HUES64 (cell line): ENCODE measurements at regions not wholly inside any gene's neighbourhood (a gene's known extent, or its start where the extent isn't known, plus 50 kb on each side); places are given as distances from the start of the nearest gene placed in this dataset.

Source experiments
- H3K27ac ChIP-seq: 2 replicates; pipeline ENCODE4 v1.7.0; 2013; ENCODE audit warnings: low read depth, low read length, inconsistent platforms
- H3K27me3 ChIP-seq: 2 replicates; pipeline ENCODE4 v1.6.1; 2013; ENCODE audit warnings: mild to moderate bottlenecking, low read length; ENCODE audit not compliant: insufficient read depth
- H3K36me3 ChIP-seq: 2 replicates; pipeline ENCODE4 v1.6.1; 2013; ENCODE audit warnings: mild to moderate bottlenecking, low read length; ENCODE audit not compliant: insufficient read depth
- H3K4me1 ChIP-seq: 2 replicates; pipeline ENCODE4 v1.6.1; 2013; ENCODE audit warnings: mild to moderate bottlenecking, low read length, moderate library complexity; ENCODE audit not compliant: insufficient read depth
- H3K4me3 ChIP-seq: 2 replicates; pipeline ENCODE4 v1.5.1; 2013; ENCODE audit warnings: mild to moderate bottlenecking, low read length, moderate library complexity
- H3K9ac ChIP-seq: 2 replicates; pipeline ENCODE4 v1.6.1; 2013; ENCODE audit warnings: mild to moderate bottlenecking, low read depth, low read length
- H3K9me3 ChIP-seq: 2 replicates; pipeline ENCODE4 v1.6.1; 2013; ENCODE audit warnings: low read depth, low read length; ENCODE audit not compliant: insufficient read depth
- WGBS: fragments of 150-250, 120-280 bp; methylation state at CpG from one replicate; pipeline ENCODE4 v1.1.7; 2013; ENCODE audit warnings: missing lambda C conversion rate; 5-methylcytosine and 5-hydroxymethylcytosine counted together

- Histone ChIP-seq H3K4me1 (peaks cover 5% of the 10 kb centered on the region; the same call in 1 of the 2 replicates), H3K4me3 (no peak overlapping the region), H3K9ac (no peak overlapping the region), H3K27ac (no peak overlapping the region), H3K9me3 (no peaks in the 10 kb centered on the region), H3K27me3 (no peaks in the 10 kb centered on the region), H3K36me3 (no peaks in the 10 kb centered on the region)
- WGBS, result 94% methylated on average over 5 of the region's 5 CpGs
These were observed 139.2 kb upstream of the NAMPT start for GRCh38 chr7:106423821-106424475.

GRCh38 chr7:106423111-106423510 is 138.3 kb upstream of the NAMPT start:
- no peaks in the 10 kb centered on the region for H3K36me3 ChIP-seq
- H3K4me1 ChIP-seq, result peaks cover 3% of the 10 kb centered on the region; the same call in 1 of the 2 replicates
- no peak overlapping the region for H3K27ac ChIP-seq
- no peak overlapping the region for H3K4me3 ChIP-seq
- 95% methylated on average over 5 of the region's 5 CpGs for WGBS
- H3K9me3 ChIP-seq, result no peaks in the 10 kb centered on the region
- no peaks in the 10 kb centered on the region for H3K27me3 ChIP-seq
- no peak overlapping the region for H3K9ac ChIP-seq

DNA sequence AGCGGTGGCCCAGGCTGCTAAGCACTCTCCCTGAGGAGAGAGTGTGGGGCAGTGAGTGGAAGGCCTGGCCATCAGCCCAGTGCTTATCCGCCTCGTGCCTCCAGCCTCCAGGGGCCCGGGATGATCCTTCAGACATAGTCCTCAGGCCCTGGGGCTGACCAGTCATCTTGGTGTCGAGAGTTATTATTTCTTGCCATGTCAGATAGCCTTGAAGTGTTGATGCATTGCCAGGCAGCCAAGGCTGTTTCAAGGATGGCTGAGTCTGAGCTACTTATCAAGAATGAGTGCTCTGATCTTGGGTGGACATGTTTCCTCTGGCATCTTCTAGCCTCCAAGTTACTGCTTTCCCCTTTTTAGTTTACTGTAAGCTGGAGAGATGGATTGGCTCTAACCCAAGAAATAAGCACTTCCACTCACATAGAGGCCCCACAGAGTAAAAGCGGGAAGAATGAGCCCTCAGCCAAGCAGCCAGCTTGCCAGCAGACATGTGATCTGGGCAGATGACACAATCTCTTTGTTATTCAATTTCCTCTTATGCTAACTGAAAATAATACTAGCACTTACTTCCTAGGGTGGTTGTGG is 136.5 kb upstream of the NAMPT start:
- 0 out of 2 replicates have a peak, but pooled peaks cover 6% of the 10 kb centered on the region for H3K4me1 ChIP-seq
- H3K9ac ChIP-seq, result no peak overlapping the region
- H3K27ac ChIP-seq, result no peak overlapping the region
- no peaks in the 10 kb centered on the region for H3K36me3 ChIP-seq
- 93% methylated on average over 6 of the region's 6 CpGs for WGBS
- H3K4me3 ChIP-seq, result no peak overlapping the region
- no peaks in the 10 kb centered on the region for H3K27me3 ChIP-seq
- H3K9me3 ChIP-seq, result peaks cover 5% of the 10 kb centered on the region; the same call in 1 of the 2 replicates

DNA sequence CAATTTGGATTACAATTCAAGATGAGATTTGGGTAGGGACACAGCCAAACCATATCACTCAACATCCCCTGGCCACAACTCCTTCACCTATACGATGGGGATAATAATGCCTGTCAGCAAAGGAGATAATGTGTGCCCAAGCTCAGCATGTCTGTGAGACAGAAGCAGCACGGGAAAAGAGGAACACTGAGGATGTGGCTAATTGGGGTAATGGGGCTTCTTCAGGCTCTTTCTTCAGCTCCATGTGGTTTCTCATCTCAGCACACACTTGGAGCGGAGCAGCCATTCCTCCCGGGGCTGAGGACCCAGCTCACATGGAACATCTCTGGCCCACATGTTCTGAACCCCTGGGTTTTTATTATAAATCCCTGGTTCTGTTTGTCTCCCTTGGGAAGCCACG is 136.0 kb upstream of the NAMPT start:
- no peaks in the 10 kb centered on the region for H3K36me3 ChIP-seq
- H3K9me3 ChIP-seq, result peaks cover 7% of the 10 kb centered on the region
- no peaks in the 10 kb centered on the region for H3K27me3 ChIP-seq
- H3K4me3 ChIP-seq, result no peak overlapping the region
- H3K9ac ChIP-seq, result no peak overlapping the region
- H3K27ac ChIP-seq, result no peak overlapping the region
- H3K4me1 ChIP-seq, result 0 out of 2 replicates have a peak, but pooled peaks cover 6% of the 10 kb centered on the region
- WGBS, result 80% methylated on average over 5 of the region's 5 CpGs

DNA sequence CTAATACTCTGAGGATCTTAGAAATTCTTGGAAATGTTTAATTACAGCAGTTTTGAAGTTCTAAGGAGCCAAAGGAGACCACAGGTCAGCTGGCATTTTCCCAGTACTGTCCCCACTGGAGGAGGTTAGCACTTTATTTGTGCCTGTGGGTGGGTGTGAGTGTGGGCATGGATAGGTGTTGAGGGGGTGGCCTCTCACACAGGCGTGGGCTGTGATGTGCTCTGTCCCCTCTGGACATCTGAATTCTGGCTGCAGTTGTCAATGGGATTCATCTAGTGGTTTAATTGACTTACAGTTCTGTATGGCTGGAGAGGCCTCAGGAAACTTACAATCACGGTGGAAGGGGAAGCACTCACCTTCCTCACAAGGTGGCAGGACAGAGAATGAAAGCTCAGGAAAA is 135.4 kb upstream of the NAMPT start:
- Histone ChIP-seq H3K9me3 (peaks cover 7% of the 10 kb centered on the region), H3K27ac (no peak overlapping the region), H3K4me3 (no peak overlapping the region), H3K27me3 (no peaks in the 10 kb centered on the region), H3K4me1 (0 out of 2 replicates have a peak, but pooled peaks cover 6% of the 10 kb centered on the region), H3K36me3 (no peaks in the 10 kb centered on the region), H3K9ac (no peak overlapping the region)
- 89% methylated on average over 2 of the region's 2 CpGs for WGBS

GRCh38 chr7:106419455-106420182 is 134.8 kb upstream of the NAMPT start:
- WGBS, result 95% methylated on average over 9 of the region's 9 CpGs
- no peaks in the 10 kb centered on the region for H3K27me3 ChIP-seq
- H3K4me3 ChIP-seq, result no peak overlapping the region
- H3K9ac ChIP-seq, result no peak overlapping the region
- 0 out of 2 replicates have a peak, but pooled peaks cover 6% of the 10 kb centered on the region for H3K4me1 ChIP-seq
- no peaks in the 10 kb centered on the region for H3K36me3 ChIP-seq
- H3K9me3 ChIP-seq, result peaks cover 7% of the 10 kb centered on the region
- H3K27ac ChIP-seq, result no peak overlapping the region

GRCh38 chr7:106418526-106418925 is 133.7 kb upstream of the NAMPT start:
- Histone ChIP-seq H3K9ac (no peak overlapping the region), H3K9me3 (peaks cover 7% of the 10 kb centered on the region), H3K4me1 (0 out of 2 replicates have a peak, but pooled peaks cover 6% of the 10 kb centered on the region), H3K4me3 (no peak overlapping the region), H3K27ac (no peak overlapping the region), H3K36me3 (no peaks in the 10 kb centered on the region), H3K27me3 (no peaks in the 10 kb centered on the region)
- 95% methylated on average over 2 of the region's 2 CpGs for WGBS

- Histone ChIP-seq H3K9ac (no peak overlapping the region), H3K27me3 (no peaks in the 10 kb centered on the region), H3K9me3 (peaks cover 7% of the 10 kb centered on the region), H3K36me3 (no peaks in the 10 kb centered on the region), H3K27ac (no peak overlapping the region), H3K4me3 (no peak overlapping the region), H3K4me1 (0 out of 2 replicates have a peak, but pooled peaks cover 6% of the 10 kb centered on the region)
- 92% methylated on average over 1 of the region's 1 CpG for WGBS
These were observed 133.3 kb upstream of the NAMPT start for GRCh38 chr7:106418094-106418493.

DNA sequence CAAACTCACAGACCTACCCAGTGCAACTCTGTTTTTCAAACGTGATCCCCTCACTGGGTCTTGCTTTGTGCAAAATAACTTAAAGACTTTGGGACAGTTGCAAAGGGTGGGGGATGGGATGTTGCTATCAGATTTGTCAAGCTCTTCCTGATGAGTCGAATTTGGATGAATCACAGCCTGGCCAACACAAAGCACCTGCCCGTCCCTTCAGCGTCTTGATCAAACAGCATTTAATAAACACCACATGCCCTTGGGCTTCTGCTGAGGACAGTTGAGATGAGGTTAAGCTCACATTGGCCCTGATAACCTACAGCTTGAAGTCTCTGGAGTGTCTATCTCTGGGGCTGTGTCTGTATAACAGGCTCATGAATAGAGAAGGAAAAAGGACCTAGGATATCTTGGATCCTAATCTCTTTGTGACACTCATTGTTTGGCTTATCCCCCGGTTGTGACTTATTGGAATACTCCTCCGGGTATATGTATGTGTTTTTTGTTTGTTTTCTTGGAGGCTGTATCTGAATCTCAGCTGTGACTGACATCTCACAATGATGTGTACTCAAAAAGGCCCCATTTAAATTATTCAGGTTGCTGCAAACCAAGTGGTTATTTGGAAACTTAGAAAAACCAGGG is 132.6 kb upstream of the NAMPT start:
- Histone ChIP-seq H3K27ac (no peak overlapping the region), H3K4me3 (no peak overlapping the region), H3K9me3 (peaks cover 7% of the 10 kb centered on the region), H3K27me3 (no peaks in the 10 kb centered on the region), H3K36me3 (no peaks in the 10 kb centered on the region), H3K4me1 (0 out of 2 replicates have a peak, but pooled peaks cover 6% of the 10 kb centered on the region), H3K9ac (no peak overlapping the region)
- WGBS, result 55% methylated on average over 6 of the region's 6 CpGs

DNA sequence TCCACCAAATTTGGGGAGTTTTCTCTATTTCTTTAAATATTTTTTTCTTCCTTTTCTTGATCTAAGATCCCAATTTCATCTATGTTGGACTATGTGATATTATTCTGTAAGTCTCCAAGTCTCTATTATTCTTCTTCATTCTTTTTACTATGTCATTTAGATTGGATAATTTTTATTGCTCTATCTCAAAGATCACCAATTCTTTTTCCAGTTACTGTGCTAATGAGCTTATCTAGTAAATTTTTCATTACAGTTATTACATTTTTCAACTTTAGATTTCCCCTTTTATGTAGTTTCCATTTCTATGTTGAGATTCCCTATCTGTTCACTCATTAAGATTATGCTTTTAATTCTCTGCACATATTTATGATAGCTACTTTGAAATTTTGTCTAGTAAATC is 131.6 kb upstream of the NAMPT start:
- Histone ChIP-seq H3K4me3 (no peak overlapping the region), H3K4me1 (0 out of 2 replicates have a peak, but pooled peaks cover 6% of the 10 kb centered on the region), H3K9me3 (peaks cover 7% of the 10 kb centered on the region), H3K36me3 (no peaks in the 10 kb centered on the region), H3K27ac (no peak overlapping the region), H3K27me3 (no peaks in the 10 kb centered on the region), H3K9ac (no peak overlapping the region)

DNA sequence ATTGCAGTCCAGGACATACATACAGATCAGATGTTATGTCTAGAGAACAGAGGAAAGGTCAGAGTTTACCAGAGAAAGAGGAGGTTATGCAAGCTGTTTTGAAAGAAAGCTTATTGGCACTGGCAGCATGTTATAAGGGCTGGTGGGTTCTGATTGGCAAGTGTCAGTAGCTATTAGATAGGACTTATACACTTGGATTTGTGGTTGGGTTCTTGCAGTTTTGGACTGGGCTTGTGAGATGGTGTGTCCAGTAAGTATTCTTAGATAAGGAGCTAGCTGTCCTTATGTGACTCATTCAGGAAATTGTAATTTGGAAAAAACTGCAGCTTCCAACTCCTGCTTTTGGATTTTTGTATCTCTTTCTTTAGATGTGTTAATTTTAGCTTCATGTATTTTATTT is 130.7 kb upstream of the NAMPT start:
- H3K9ac ChIP-seq, result no peak overlapping the region
- H3K4me1 ChIP-seq, result 0 out of 2 replicates have a peak, but pooled peaks cover 6% of the 10 kb centered on the region
- H3K27ac ChIP-seq, result no peak overlapping the region
- H3K9me3 ChIP-seq, result peaks cover 7% of the 10 kb centered on the region
- no peaks in the 10 kb centered on the region for H3K27me3 ChIP-seq
- no peak overlapping the region for H3K4me3 ChIP-seq
- no peaks in the 10 kb centered on the region for H3K36me3 ChIP-seq
